ENCODE measurements at regions not wholly inside any gene's neighbourhood (a gene's known extent, or its start where the extent isn't known, plus 50 kb on each side); places are given as distances from the start of the nearest gene placed in this dataset.

DNA sequence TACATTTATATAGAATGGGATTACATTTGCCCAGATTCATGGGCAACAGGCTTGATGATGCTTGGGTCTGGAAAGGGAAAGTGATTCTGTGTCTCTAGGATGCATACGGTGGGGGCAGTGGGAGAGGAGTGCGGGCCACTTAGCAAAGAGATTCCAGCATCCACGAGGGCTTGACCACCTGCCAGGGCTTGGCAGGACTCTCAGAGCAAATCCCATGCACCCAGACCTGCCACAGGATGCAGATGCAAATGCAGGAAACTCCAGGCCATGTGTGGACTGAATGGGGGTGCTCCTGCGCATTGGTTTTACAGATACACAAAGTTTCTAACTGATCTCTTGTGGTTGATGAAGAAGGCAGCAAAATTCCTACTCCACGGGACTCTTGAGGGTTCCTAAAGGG is 334.7 kb downstream of the CYRIA start:
- no peak for DNase-seq (ENCODE audit: extremely low spot score, unreplicated experiment)
- no peaks in the 10 kb centered on the region for H3K27me3 Mint-ChIP-seq (ENCODE audit: unreplicated experiment)
- no peak overlapping the region for H3K27ac Mint-ChIP-seq (ENCODE audit: unreplicated experiment)
- no peaks in the 10 kb centered on the region for H3K36me3 Mint-ChIP-seq (ENCODE audit: unreplicated experiment)
- TF ChIP-seq, protein P1, sequence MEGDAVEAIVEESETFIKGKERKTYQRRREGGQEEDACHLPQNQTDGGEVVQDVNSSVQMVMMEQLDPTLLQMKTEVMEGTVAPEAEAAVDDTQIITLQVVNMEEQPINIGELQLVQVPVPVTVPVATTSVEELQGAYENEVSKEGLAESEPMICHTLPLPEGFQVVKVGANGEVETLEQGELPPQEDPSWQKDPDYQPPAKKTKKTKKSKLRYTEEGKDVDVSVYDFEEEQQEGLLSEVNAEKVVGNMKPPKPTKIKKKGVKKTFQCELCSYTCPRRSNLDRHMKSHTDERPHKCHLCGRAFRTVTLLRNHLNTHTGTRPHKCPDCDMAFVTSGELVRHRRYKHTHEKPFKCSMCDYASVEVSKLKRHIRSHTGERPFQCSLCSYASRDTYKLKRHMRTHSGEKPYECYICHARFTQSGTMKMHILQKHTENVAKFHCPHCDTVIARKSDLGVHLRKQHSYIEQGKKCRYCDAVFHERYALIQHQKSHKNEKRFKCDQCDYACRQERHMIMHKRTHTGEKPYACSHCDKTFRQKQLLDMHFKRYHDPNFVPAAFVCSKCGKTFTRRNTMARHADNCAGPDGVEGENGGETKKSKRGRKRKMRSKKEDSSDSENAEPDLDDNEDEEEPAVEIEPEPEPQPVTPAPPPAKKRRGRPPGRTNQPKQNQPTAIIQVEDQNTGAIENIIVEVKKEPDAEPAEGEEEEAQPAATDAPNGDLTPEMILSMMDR (IDR thresholded peaks at IDR 0.05), result no peak
- H3K9me3 Mint-ChIP-seq (ENCODE audit: unreplicated experiment), result no peaks in the 10 kb centered on the region
- no peaks in the 10 kb centered on the region for H3K4me1 Mint-ChIP-seq (ENCODE audit: unreplicated experiment)
- no peak overlapping the region for H3K4me3 Mint-ChIP-seq (ENCODE audit: unreplicated experiment)

DNA sequence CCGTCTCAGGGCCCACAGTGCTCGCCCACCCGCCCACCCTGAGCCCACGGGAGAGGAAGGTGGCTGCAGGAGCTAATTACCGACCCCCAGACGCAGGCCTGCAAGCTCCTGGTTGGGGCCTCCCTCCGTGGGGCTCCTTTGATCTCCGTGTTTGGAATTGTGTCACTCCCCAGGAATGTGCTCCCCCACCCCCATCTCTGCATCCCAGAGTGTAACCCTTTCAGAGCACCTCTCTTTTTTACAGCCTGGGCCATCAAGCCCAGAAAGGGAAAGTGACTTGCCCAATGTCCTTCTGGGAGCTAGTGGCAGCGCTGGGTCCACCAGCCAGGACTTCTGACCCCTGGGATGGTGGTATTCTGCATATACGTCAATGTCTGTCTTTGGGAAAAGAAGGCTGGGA is 335.1 kb downstream of the CYRIA start:
- DNase-seq (ENCODE audit: extremely low spot score, unreplicated experiment), result no peak
- H3K4me1 Mint-ChIP-seq (ENCODE audit: unreplicated experiment), result no peaks in the 10 kb centered on the region
- no peaks in the 10 kb centered on the region for H3K36me3 Mint-ChIP-seq (ENCODE audit: unreplicated experiment)
- H3K9me3 Mint-ChIP-seq (ENCODE audit: unreplicated experiment), result no peaks in the 10 kb centered on the region
- TF ChIP-seq, protein P1 (IDR thresholded peaks at IDR 0.05), result no peak
- H3K27ac Mint-ChIP-seq (ENCODE audit: unreplicated experiment), result no peak overlapping the region
- H3K4me3 Mint-ChIP-seq (ENCODE audit: unreplicated experiment), result no peak overlapping the region
- no peaks in the 10 kb centered on the region for H3K27me3 Mint-ChIP-seq (ENCODE audit: unreplicated experiment)

DNA sequence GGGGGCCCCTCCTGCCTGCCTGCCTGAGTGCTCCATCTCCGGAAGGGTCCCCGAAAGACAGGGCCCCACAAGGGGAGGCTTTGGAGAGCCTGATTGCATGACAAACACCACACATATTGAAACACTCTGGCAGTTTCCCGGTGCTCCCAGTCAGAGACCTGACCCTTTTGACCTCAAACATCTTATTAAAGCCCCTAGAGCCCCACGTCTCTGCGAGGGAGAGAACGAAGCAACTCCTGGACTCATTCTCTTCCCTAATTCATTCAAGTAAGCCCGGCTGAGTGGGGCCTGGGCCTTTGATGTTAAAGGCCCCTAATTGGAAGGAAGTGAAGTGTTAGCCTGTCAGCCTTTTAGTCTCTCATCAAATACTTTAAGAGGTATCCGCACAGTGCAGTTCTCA is 335.6 kb downstream of the CYRIA start:
- no peak for DNase-seq (ENCODE audit: extremely low spot score, unreplicated experiment)
- TF ChIP-seq, protein P1 (IDR thresholded peaks at IDR 0.05), result no peak
- no peaks in the 10 kb centered on the region for H3K9me3 Mint-ChIP-seq (ENCODE audit: unreplicated experiment)
- no peak overlapping the region for H3K4me3 Mint-ChIP-seq (ENCODE audit: unreplicated experiment)
- H3K27me3 Mint-ChIP-seq (ENCODE audit: unreplicated experiment), result no peaks in the 10 kb centered on the region
- no peaks in the 10 kb centered on the region for H3K36me3 Mint-ChIP-seq (ENCODE audit: unreplicated experiment)
- H3K4me1 Mint-ChIP-seq (ENCODE audit: unreplicated experiment), result no peaks in the 10 kb centered on the region
- H3K27ac Mint-ChIP-seq (ENCODE audit: unreplicated experiment), result no peak overlapping the region

DNA sequence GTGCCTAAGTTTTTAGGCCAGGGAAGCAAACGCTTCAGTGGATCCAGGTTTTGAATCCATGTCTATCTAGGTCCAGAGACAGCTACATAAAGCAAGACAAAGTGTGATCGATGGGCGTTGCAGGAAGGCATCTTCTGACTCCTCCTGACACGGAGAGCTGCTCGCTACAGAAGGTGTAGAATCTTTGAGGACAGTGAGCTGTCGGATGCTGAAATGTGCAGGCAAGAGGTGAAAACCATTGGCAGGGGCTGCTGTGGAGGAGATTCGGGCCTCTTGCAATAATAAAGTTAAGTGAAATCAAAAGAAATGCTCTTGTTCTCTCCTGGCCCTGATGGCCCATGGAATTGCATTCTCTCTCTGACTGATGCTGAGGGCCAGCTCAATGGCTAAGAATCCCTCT is 336.2 kb downstream of the CYRIA start:
- Mint-ChIP-seq H3K9me3 (ENCODE audit: unreplicated experiment) (no peaks in the 10 kb centered on the region), H3K36me3 (ENCODE audit: unreplicated experiment) (no peaks in the 10 kb centered on the region), H3K4me3 (ENCODE audit: unreplicated experiment) (no peak overlapping the region), H3K27ac (ENCODE audit: unreplicated experiment) (no peak overlapping the region), H3K27me3 (ENCODE audit: unreplicated experiment) (no peaks in the 10 kb centered on the region), H3K4me1 (ENCODE audit: unreplicated experiment) (no peaks in the 10 kb centered on the region)
- DNase-seq (ENCODE audit: extremely low spot score, unreplicated experiment), result no peak
- TF ChIP-seq, protein P1 (IDR thresholded peaks at IDR 0.05), result no peak

DNA sequence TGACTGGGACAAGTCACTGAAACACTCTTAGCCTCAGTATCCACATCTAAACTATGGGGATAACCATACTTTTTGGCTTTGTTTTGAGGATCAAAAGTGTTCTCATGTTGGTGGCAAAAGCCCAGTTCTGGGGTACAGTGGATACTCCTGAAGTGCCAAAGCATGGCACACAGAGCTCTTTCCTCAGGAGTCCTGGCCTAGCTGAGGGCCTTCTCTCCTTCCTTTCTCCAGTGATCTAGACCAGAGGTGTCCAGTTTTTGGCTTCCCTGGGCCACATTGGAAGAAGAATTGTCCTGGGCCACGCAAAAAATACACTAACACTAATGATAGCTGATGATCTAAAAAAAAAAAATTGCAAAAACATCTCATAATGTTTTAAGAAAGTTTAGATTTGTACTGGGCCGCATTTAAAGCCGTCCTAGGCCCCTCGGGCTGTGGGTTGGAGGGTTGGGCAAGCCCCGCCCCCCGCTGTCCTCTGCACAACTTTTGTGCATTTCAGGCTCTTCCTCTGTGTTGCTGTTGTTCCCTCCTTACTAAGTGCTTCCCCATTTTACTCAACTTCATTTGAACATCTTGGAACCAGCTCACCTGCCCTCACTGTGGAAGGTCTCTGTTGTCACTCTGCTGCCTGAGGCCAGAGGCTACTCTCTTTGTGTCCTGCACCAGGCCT is 337.0 kb downstream of the CYRIA start:
- Mint-ChIP-seq H3K36me3 (ENCODE audit: unreplicated experiment) (no peaks in the 10 kb centered on the region), H3K4me3 (ENCODE audit: unreplicated experiment) (no peak overlapping the region), H3K27ac (ENCODE audit: unreplicated experiment) (no peak overlapping the region), H3K9me3 (ENCODE audit: unreplicated experiment) (peaks cover 2% of the 10 kb centered on the region), H3K4me1 (ENCODE audit: unreplicated experiment) (no peaks in the 10 kb centered on the region), H3K27me3 (ENCODE audit: unreplicated experiment) (no peaks in the 10 kb centered on the region)
- TF ChIP-seq, protein P1 (IDR thresholded peaks at IDR 0.05), result no peak
- no peak for DNase-seq (ENCODE audit: extremely low spot score, unreplicated experiment)

Measured in osteocyte (in vitro differentiated cells).